GM18511 (cell line): ENCODE measurements at regions not wholly inside any gene's neighbourhood (a gene's known extent, or its start where the extent isn't known, plus 50 kb on each side); places are given as distances from the start of the nearest gene placed in this dataset.
A peak's percentile ranks its signal among the peaks of the same experiment; 100 is the strongest.
"Not testable (repeated sequence)": the region's sequence is repeated elsewhere in the genome, so short reads cannot be mapped to it uniquely, and the experiment has no call there.

Experiments
- ATAC-seq: cut with Tn5 transposase; IDR thresholded peaks from one replicate; pipeline ENCODE4 v1.9.1; 2021; ENCODE audit warnings: mild to moderate bottlenecking, moderate library complexity; ENCODE audit not compliant: unreplicated experiment

DNA sequence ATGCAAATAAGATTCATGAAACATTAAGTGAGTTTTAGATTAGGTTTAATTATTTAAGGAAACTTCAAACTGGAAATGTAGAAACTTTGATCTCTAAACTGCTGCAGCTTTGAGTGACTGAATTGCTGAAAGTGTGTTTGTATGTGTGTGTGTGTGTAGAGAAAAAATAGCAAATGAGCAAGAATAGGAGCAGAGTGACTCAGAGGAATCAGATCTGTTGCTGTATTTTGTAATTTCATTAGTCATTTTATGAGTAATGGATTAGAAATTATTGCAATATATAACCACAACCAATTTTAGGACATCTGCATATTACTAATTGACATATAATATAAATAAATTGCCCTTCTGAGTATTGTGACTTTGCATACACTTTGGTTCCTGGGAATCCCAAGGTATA, 52.8 kb upstream of the SLC9A9 start:
- ATAC-seq, result peak; percentile 43

DNA sequence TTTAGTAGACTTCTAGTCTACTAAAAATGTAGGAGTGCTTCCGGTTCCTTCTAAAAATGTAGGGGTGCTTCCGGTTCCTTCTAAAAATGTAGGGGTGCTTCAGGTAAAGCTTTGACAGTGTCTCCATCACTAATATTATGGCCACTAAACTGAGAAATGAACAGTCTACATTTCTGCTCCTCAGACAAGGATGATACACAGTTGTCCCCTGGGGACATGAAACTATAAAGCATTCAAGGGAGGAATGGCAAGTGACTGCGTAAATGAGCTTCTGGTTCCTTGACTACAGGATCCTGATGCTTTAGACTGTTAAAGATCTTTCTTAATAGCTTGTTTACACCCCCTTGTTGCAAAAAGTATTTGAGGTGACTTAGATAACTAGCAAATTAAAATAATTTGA, 53.9 kb upstream of the SLC9A9 start:
- no peak for ATAC-seq

DNA sequence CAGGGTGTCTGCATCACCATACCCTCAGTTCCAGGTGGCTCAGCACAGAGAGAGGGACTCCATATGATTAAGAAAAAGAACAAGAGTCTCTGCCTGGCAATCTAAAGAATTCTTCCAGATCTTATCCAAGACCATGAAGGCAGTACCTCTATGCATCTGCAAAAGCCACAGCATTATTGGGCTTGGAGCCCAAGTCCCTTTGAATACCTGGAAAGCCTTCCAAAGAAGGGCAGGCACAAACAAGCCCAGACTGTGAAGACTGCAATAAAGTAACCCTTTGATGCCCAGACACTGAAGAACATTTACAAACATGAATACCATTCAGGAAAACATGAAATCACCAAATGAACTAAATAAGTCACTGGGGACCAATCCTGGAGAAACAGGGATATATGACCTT, 60.9 kb upstream of the DIPK2A start:
- no peak for ATAC-seq

DNA sequence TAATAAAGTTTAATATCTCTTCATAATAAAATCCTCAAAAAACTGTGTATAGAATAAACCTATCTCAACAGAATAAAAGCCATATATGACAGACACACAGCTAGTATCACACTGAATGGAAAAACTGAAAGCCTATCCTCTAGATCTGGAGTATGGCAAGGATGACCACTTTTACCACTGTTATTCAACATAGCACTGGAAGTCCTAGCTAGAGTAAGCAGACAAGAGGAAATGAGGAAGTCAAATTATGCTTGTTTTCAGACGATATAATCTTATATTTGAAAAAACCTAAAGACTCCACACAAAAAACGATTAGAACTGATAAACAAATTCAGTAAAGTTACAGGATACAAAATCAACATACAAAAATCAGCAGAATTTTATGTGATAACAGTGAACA, 57.4 kb upstream of the DIPK2A start:
- no peak for ATAC-seq

DNA sequence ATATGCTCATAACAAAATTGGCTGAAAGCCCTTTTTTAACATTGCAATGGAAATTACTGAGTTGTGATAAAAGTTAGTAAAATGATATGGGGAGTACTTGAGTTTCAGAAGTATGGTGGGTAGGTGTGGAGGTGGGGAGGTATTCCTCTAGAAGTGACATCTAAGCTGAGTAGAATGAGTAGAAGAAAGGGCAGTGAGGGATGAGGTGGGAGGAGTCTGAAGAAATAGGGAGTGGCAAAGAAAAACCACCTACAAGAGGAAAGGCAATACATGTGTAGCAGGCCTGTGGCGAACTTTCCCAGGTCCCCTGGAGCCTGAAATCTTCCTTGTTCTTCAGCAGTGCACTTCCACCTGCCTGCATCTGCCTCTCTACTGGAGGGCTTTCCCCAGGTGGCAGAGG, 52.8 kb upstream of the DIPK2A start:
- ATAC-seq, result no peak

DNA sequence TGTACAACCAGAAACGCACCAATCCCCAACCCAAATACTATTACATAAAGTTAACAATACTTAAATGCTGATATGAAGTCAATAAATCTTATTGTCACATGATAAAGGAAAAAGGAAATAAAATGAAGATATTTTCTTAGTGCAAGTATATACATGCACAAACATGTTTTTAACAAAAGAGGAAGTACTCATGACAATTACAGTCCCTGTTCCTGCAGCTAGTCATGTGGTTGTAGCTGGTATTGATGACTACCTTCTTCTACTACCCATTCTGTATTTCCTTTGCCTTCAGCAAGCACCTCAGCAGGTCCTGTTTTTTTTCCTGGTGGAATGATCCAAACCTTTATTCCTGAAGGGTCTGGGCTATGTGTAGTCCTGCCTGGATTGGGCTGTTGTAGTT, 50.4 kb upstream of the DIPK2A start:
- not testable (repeated sequence) for ATAC-seq
